ENCODE measurements at regions not wholly inside any gene's neighbourhood (a gene's known extent, or its start where the extent isn't known, plus 50 kb on each side); places are given as distances from the start of the nearest gene placed in this dataset.

- no peak for DNase-seq (ENCODE audit: low read depth)
- TF ChIP-seq CTCF (IDR thresholded peaks at IDR 0.05; ENCODE audit: control insufficient read depth, insufficient read depth, low read depth, low read length, missing control alignments) = no peak
- no peak overlapping the region for H3K4me3 ChIP-seq (ENCODE audit: control insufficient read depth, low read depth, low read length)
Observed at GRCh38 chr6:14946753-14947152, 299.1 kb upstream of the JARID2 start.

GRCh38 chr6:14948586-14949245 lies 297.2 kb upstream of the JARID2 start:
- no peak overlapping the region for H3K4me3 ChIP-seq (ENCODE audit: control insufficient read depth, low read depth, low read length)
- DNase-seq (ENCODE audit: low read depth) = no peak
- TF ChIP-seq CTCF (IDR thresholded peaks at IDR 0.05; ENCODE audit: control insufficient read depth, insufficient read depth, low read depth, low read length, missing control alignments) = no peak

GRCh38 chr6:14950103-14950969 lies 295.5 kb upstream of the JARID2 start:
- no peak overlapping the region for H3K4me3 ChIP-seq (ENCODE audit: control insufficient read depth, low read depth, low read length)
- TF ChIP-seq CTCF (IDR thresholded peaks at IDR 0.05; ENCODE audit: control insufficient read depth, insufficient read depth, low read depth, low read length, missing control alignments) = no peak
- DNase-seq (ENCODE audit: low read depth) = no peak

- no peak overlapping the region for H3K4me3 ChIP-seq (ENCODE audit: control insufficient read depth, low read depth, low read length)
- no peak for TF ChIP-seq CTCF (IDR thresholded peaks at IDR 0.05; ENCODE audit: control insufficient read depth, insufficient read depth, low read depth, low read length, missing control alignments)
- no peak for DNase-seq (ENCODE audit: low read depth)
Observed at GRCh38 chr6:14950970-14951276, 294.9 kb upstream of the JARID2 start.

- no peak overlapping the region for H3K4me3 ChIP-seq (ENCODE audit: control insufficient read depth, low read depth, low read length)
- no peak for TF ChIP-seq CTCF (IDR thresholded peaks at IDR 0.05; ENCODE audit: control insufficient read depth, insufficient read depth, low read depth, low read length, missing control alignments)
- no peak for DNase-seq (ENCODE audit: low read depth)
Observed at GRCh38 chr6:14951704-14952103, 294.2 kb upstream of the JARID2 start.

GRCh38 chr6:14953836-14954235 lies 292.0 kb upstream of the JARID2 start:
- DNase-seq (ENCODE audit: low read depth) = no peak
- H3K4me3 ChIP-seq (ENCODE audit: control insufficient read depth, low read depth, low read length) = no peak overlapping the region
- no peak for TF ChIP-seq CTCF (IDR thresholded peaks at IDR 0.05; ENCODE audit: control insufficient read depth, insufficient read depth, low read depth, low read length, missing control alignments)
